Eye (tissue), 1 donor: ENCODE measurements at regions not wholly inside any gene's neighbourhood (a gene's known extent, or its start where the extent isn't known, plus 50 kb on each side); places are given as distances from the start of the nearest gene placed in this dataset.
"Not testable (repeated sequence)": the region's sequence is repeated elsewhere in the genome, so short reads cannot be mapped to it uniquely, and the experiment has no call there.

Experiments used
- DNase-seq: peaks from one replicate; pipeline ENCODE4 v3.0.0-alpha.2; 2015

- DNase-seq, result not testable (repeated sequence)
Measured at GRCh38 chr6:26720663-26721218, 61.2 kb upstream of the ZNF322 start.

- DNase-seq, result not testable (repeated sequence)
Measured at GRCh38 chr6:26730019-26730766, 70.6 kb upstream of the ZNF322 start.

- DNase-seq, result not testable (repeated sequence)
Measured at GRCh38 chr6:26734776-26735472, 75.4 kb upstream of the ZNF322 start.

- DNase-seq, result no peak
Measured at GRCh38 chr6:26739811-26740210, 80.3 kb upstream of the ZNF322 start.

GRCh38 chr6:26743157-26743821, 83.7 kb upstream of the ZNF322 start:
- DNase-seq, result peak; percentile 59

- DNase-seq, result peak; percentile 45
Measured at GRCh38 chr6:26743941-26744699, 84.6 kb upstream of the ZNF322 start.

GRCh38 chr6:26744837-26745282, 85.3 kb upstream of the ZNF322 start:
- DNase-seq, result not testable (repeated sequence)

GRCh38 chr6:26745964-26746363, 86.4 kb upstream of the ZNF322 start:
- DNase-seq, result not testable (repeated sequence)

- DNase-seq, result not testable (repeated sequence)
Measured at GRCh38 chr6:26749126-26749758, 89.7 kb upstream of the ZNF322 start.

- not testable (repeated sequence) for DNase-seq
Measured at GRCh38 chr6:26749759-26750126, 90.2 kb upstream of the ZNF322 start.

GRCh38 chr6:26754212-26754611, 94.7 kb upstream of the ZNF322 start:
- DNase-seq, result peak; percentile 35

- DNase-seq, result peak; percentile 30
Measured at GRCh38 chr6:26754801-26755200, 95.3 kb upstream of the ZNF322 start.

- DNase-seq, result peak; percentile 35
Measured at GRCh38 chr6:26756067-26756805, 96.7 kb upstream of the ZNF322 start.

GRCh38 chr6:26766203-26766902, 106.8 kb upstream of the ZNF322 start:
- DNase-seq, result not testable (repeated sequence)

GRCh38 chr6:26770941-26771666, 111.6 kb upstream of the ZNF322 start:
- DNase-seq, result not testable (repeated sequence)

GRCh38 chr6:26773414-26773813, 113.9 kb upstream of the ZNF322 start:
- not testable (repeated sequence) for DNase-seq

- DNase-seq, result not testable (repeated sequence)
Measured at GRCh38 chr6:26780563-26780962, 121.0 kb upstream of the ZNF322 start.

GRCh38 chr6:26795474-26796307, 136.1 kb upstream of the ZNF322 start:
- DNase-seq, result not testable (repeated sequence)
